OCI-LY3 (cell line): ENCODE measurements at regions not wholly inside any gene's neighbourhood (a gene's known extent, or its start where the extent isn't known, plus 50 kb on each side); places are given as distances from the start of the nearest gene placed in this dataset.

Experiments used
- EZH2phosphoT487 ChIP-seq: fragments of 200-600 bp; shearing (Covaris generic); IDR thresholded peaks from 2 replicates; pipeline ENCODE4 v1.6.1; 2018; ENCODE audit warnings: antibody characterized with exemption, mixed run types, low read depth
- TF ChIP-seq, protein P1 (sequence below): fragments of 200-600, 300-600 bp; sonication (generic); IDR thresholded peaks from 2 replicates; pipeline ENCODE4 v1.5.1; 2014; ENCODE audit warnings: antibody characterized with exemption, low read length, low read depth

DNA sequence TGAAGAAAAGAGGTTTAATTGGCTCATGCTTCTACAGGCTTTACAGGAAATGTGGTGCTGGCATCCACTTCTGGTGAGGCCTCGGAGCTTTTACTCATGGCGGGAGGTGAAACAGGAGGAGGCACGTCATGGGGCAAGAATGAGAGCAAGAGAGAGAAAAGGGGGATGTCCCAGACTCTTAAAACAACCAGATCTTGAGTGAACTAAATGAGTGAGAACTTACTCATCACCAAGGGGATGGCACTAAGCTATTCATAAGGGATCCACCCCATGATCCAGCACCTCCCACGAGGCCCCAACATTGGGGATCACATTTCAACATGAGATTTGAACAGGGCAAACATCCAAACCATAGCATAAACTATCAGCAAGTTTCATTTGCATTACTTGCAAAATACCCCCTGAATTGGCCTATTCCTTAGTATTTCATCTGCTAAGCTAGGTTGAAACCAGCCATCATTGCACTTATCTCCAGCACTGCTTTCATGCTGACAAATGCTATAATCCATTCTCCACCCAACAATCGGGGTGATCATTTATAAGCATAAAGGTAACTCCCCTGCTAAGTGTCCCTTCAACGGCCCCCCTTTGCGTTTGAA, 179.0 kb downstream of the NOC3L start:
- TF ChIP-seq, protein P1, sequence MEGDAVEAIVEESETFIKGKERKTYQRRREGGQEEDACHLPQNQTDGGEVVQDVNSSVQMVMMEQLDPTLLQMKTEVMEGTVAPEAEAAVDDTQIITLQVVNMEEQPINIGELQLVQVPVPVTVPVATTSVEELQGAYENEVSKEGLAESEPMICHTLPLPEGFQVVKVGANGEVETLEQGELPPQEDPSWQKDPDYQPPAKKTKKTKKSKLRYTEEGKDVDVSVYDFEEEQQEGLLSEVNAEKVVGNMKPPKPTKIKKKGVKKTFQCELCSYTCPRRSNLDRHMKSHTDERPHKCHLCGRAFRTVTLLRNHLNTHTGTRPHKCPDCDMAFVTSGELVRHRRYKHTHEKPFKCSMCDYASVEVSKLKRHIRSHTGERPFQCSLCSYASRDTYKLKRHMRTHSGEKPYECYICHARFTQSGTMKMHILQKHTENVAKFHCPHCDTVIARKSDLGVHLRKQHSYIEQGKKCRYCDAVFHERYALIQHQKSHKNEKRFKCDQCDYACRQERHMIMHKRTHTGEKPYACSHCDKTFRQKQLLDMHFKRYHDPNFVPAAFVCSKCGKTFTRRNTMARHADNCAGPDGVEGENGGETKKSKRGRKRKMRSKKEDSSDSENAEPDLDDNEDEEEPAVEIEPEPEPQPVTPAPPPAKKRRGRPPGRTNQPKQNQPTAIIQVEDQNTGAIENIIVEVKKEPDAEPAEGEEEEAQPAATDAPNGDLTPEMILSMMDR, result no peak
- no peak for TF ChIP-seq EZH2phosphoT487
